Esophagus (tissue), 2 donors: ENCODE measurements at regions not wholly inside any gene's neighbourhood (a gene's known extent, or its start where the extent isn't known, plus 50 kb on each side); places are given as distances from the start of the nearest gene placed in this dataset.

Experiments
- H3K27ac ChIP-seq, 2 donors: one replicate each; pipeline ENCODE4 v1.5.1; 2013; ENCODE audit warnings: low read depth in 2 of 2, mild to moderate bottlenecking in 2 of 2, inconsistent platforms in 1 of 2, low read length in 1 of 2, moderate library complexity in 1 of 2
- H3K27me3 ChIP-seq, 2 donors: one replicate each; pipeline ENCODE4 v1.6.1; 2013; ENCODE audit warnings: low read length in 2 of 2, control low read depth in 1 of 2, mild to moderate bottlenecking in 1 of 2; ENCODE audit not compliant: insufficient read depth in 2 of 2, control insufficient read depth in 1 of 2
- H3K36me3 ChIP-seq, 2 donors: one replicate each; pipeline ENCODE4 v1.6.1; 2013; ENCODE audit warnings: low read length in 1 of 2; ENCODE audit not compliant: control insufficient read depth in 2 of 2, insufficient read depth in 2 of 2
- H3K4me1 ChIP-seq, 2 donors: one replicate each; pipeline ENCODE4 v1.6.1; 2013; ENCODE audit warnings: low read length in 1 of 2; ENCODE audit not compliant: control insufficient read depth in 2 of 2, insufficient read depth in 2 of 2
- H3K4me3 ChIP-seq, 2 donors: one replicate each; pipeline ENCODE4 v1.5.1; 2013; ENCODE audit warnings: low read length in 2 of 2, mild to moderate bottlenecking in 2 of 2, low read depth in 1 of 2, moderate library complexity in 1 of 2
- H3K9me3 ChIP-seq, 2 donors: one replicate each; pipeline ENCODE4 v1.6.1; 2013; ENCODE audit warnings: mild to moderate bottlenecking in 2 of 2, low read depth in 1 of 2, low read length in 1 of 2, moderate library complexity in 1 of 2; ENCODE audit not compliant: control insufficient read depth in 2 of 2, insufficient read depth in 1 of 2
- WGBS, 2 donors: extraction: QIAGEN DNeasy Blood & Tissue Kit; methylation state at CpG; one replicate each; pipeline ENCODE4 v1.1.7; 2013; 5-methylcytosine and 5-hydroxymethylcytosine counted together
- donor health status: healthy with polysubstance abuse.
- donor health status: Bipolar disorder and iron deficiency.

- Histone ChIP-seq H3K9me3 (peaks cover 0 to 2% of the 10 kb centered on the region in 2 donors), H3K27me3 (no peaks in the 10 kb centered on the region), H3K27ac (no peak overlapping the region), H3K4me3 (no peak overlapping the region), H3K36me3 (no peaks in the 10 kb centered on the region), H3K4me1 (peaks cover 0 to 2% of the 10 kb centered on the region in 2 donors)
- WGBS, 2 donors: 35 to 46% methylated on average over 5 of the region's 5 CpGs
Measured at GRCh38 chr2:195364015-195364965, 292.7 kb upstream of the SLC39A10 start.

- WGBS, 2 donors: 60 to 67% methylated on average over 1 of the region's 1 CpG
- H3K4me1 ChIP-seq: peaks cover 0 to 2% of the 10 kb centered on the region in 2 donors
- peaks cover 0 to 2% of the 10 kb centered on the region in 2 donors for H3K9me3 ChIP-seq
- H3K36me3 ChIP-seq: no peaks in the 10 kb centered on the region
- H3K27me3 ChIP-seq: no peaks in the 10 kb centered on the region
- H3K27ac ChIP-seq: no peak overlapping the region
- H3K4me3 ChIP-seq: no peak overlapping the region
Measured at GRCh38 chr2:195363496-195363895, 293.5 kb upstream of the SLC39A10 start.

GRCh38 chr2:195360242-195360641 is 296.8 kb upstream of the SLC39A10 start:
- WGBS, 2 donors: 23 to 55% methylated on average over 1 of the region's 1 CpG
- Histone ChIP-seq H3K9me3 (peaks cover 0 to 2% of the 10 kb centered on the region in 2 donors), H3K27me3 (no peaks in the 10 kb centered on the region), H3K4me3 (no peak overlapping the region), H3K36me3 (no peaks in the 10 kb centered on the region), H3K4me1 (peaks cover 0 to 2% of the 10 kb centered on the region in 2 donors), H3K27ac (no peak overlapping the region)

GRCh38 chr2:195359043-195359735 is 297.8 kb upstream of the SLC39A10 start:
- Histone ChIP-seq H3K27ac (no peak overlapping the region), H3K36me3 (no peaks in the 10 kb centered on the region), H3K4me1 (no peaks in the 10 kb centered on the region), H3K9me3 (no peaks in the 10 kb centered on the region), H3K27me3 (no peaks in the 10 kb centered on the region), H3K4me3 (no peak overlapping the region)
- WGBS, 2 donors: 56 to 64% methylated on average over 7 of the region's 7 CpGs

GRCh38 chr2:195356920-195357440 is 300.0 kb upstream of the SLC39A10 start:
- H3K27me3 ChIP-seq: no peaks in the 10 kb centered on the region
- WGBS, 2 donors: 85 to 88% methylated on average over 4 of the region's 4 CpGs
- H3K4me3 ChIP-seq: no peak overlapping the region
- H3K36me3 ChIP-seq: no peaks in the 10 kb centered on the region
- H3K27ac ChIP-seq: no peak overlapping the region
- H3K4me1 ChIP-seq: no peaks in the 10 kb centered on the region
- H3K9me3 ChIP-seq: no peaks in the 10 kb centered on the region

DNA sequence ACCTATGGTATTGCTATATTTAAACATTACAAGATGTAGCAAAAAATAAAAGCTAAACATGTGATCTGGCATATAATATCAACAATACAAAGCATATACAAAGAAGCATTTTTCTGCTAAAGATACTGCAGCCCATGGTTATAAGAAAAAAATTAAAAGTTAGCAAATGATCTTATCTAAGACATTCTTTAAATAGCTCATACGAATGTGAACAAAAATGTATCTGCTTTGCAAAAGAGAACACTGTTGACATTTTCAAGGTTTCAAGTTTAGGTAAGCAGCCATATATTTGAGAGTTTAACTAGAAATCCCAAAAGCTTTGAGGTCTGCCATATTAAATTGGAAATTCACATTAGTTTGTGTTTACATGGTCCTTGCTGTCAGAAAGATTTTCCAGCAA is 301.0 kb upstream of the SLC39A10 start:
- Histone ChIP-seq H3K27me3 (no peaks in the 10 kb centered on the region), H3K9me3 (no peaks in the 10 kb centered on the region), H3K4me1 (no peaks in the 10 kb centered on the region), H3K36me3 (no peaks in the 10 kb centered on the region), H3K27ac (no peak overlapping the region), H3K4me3 (no peak overlapping the region)
- 55 to 70% methylated on average over 1 of the region's 1 CpG for WGBS, 2 donors

- no peaks in the 10 kb centered on the region for H3K27me3 ChIP-seq
- WGBS, 2 donors: 44 to 53% methylated on average over 5 of the region's 5 CpGs
- H3K4me3 ChIP-seq: no peak overlapping the region
Measured at GRCh38 chr2:195352581-195352980, 304.4 kb upstream of the SLC39A10 start.

GRCh38 chr2:195343942-195344530 is 313.0 kb upstream of the SLC39A10 start:
- H3K27ac ChIP-seq: no peak overlapping the region
- H3K36me3 ChIP-seq: no peaks in the 10 kb centered on the region
- WGBS, 2 donors: 69 to 71% methylated on average over 5 of the region's 5 CpGs
- H3K4me3 ChIP-seq: no peak overlapping the region
- H3K4me1 ChIP-seq: no peaks in the 10 kb centered on the region
- H3K27me3 ChIP-seq: no peaks in the 10 kb centered on the region
- H3K9me3 ChIP-seq: no peaks in the 10 kb centered on the region

More at GRCh38 chr2:195352581-195352980, 304.4 kb upstream of the SLC39A10 start:
- Histone ChIP-seq H3K27ac (no peak overlapping the region), H3K9me3 (no peaks in the 10 kb centered on the region), H3K4me1 (no peaks in the 10 kb centered on the region), H3K36me3 (no peaks in the 10 kb centered on the region)

DNA sequence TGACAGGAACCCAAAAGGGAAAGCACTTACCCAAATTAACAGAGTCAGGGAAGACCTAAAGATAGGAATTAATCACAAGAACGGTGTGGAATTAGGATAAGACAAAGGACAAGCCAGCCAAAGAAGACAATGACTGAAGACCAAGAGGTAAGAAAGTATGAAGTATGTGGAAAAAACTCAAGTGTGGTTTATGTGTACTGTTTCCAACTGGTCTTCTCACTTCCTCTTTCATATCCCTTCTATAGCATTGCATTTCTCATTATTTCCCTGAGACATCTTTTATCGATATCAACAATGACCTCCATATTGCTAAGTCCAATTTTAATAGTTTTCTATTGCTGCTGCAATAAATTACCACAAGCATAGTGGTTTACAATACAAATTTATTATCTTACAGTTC is 313.5 kb upstream of the SLC39A10 start:
- H3K9me3 ChIP-seq: no peaks in the 10 kb centered on the region
- WGBS, 2 donors: 95 to 98% methylated on average over 2 of the region's 2 CpGs
- no peak overlapping the region for H3K4me3 ChIP-seq
- H3K4me1 ChIP-seq: no peaks in the 10 kb centered on the region
- no peak overlapping the region for H3K27ac ChIP-seq
- H3K36me3 ChIP-seq: no peaks in the 10 kb centered on the region
- no peaks in the 10 kb centered on the region for H3K27me3 ChIP-seq
